ENCODE measurements at regions not wholly inside any gene's neighbourhood (a gene's known extent, or its start where the extent isn't known, plus 50 kb on each side); places are given as distances from the start of the nearest gene placed in this dataset.

DNA sequence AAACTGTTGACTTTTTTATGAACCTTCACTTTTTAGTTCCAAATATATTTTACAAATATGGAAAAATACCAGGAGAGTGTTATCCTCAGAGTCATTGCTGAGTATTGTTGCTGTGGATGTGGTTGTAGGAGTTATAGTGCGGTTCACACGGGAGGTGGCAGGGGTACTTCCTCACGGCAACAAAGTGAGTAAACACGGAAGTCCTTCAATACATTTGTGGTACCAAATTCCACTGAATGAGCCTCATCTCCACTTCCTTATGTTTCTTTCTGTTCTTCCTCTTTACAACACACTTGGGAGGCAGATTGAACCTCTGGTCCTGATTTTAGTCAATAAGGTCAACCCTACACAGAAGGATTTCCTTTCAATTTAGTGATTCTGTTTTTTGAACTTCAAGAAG lies 371.8 kb downstream of the BTBD3 start:
- no peaks in the 10 kb centered on the region for H3K4me1 ChIP-seq (ENCODE audit: control insufficient read depth in 4 of 4, insufficient read depth in 4 of 4, low read length in 3 of 4)
- no peaks in the 10 kb centered on the region for H3K36me3 ChIP-seq (ENCODE audit: control insufficient read depth in 4 of 4, insufficient read depth in 3 of 4, low read depth in 1 of 4, low read length in 3 of 4)
- no peak overlapping the region for H3K9ac ChIP-seq (ENCODE audit: low read depth in 1 of 2, low read length in 2 of 2)
- H3K27ac ChIP-seq (ENCODE audit: low read depth in 1 of 2, low read length in 2 of 2): no peak overlapping the region
- no peak overlapping the region for H3K4me3 ChIP-seq (ENCODE audit: low read depth in 1 of 3, low read length in 3 of 3)
- no peaks in the 10 kb centered on the region for H3K27me3 ChIP-seq (ENCODE audit: control insufficient read depth in 4 of 4, insufficient read depth in 4 of 4, low read length in 3 of 4)
- no peaks in the 10 kb centered on the region for H3K9me3 ChIP-seq (ENCODE audit: control insufficient read depth in 4 of 4, low read length in 3 of 4)
- no peak for DNase-seq (ENCODE audit: low spot score)
- WGBS: 75% methylated on average over 4 of the region's 4 CpGs
- TF ChIP-seq, protein P1, sequence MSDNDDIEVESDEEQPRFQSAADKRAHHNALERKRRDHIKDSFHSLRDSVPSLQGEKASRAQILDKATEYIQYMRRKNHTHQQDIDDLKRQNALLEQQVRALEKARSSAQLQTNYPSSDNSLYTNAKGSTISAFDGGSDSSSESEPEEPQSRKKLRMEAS (IDR thresholded peaks at IDR 0.05): no peak
- TF ChIP-seq FOXA2 (IDR thresholded peaks at IDR 0.05) (no peak), JUND (IDR thresholded peaks at IDR 0.05) (no peak), NR2F2 (IDR thresholded peaks at IDR 0.05) (no peak), RAD21 (IDR thresholded peaks at IDR 0.05) (no peak), RXRA (IDR thresholded peaks at IDR 0.05) (no peak), FOXA1 (IDR thresholded peaks at IDR 0.05) (no peak), HNF4A (conservative IDR thresholded peaks at IDR 0.05) (no peak), SP1 (IDR thresholded peaks at IDR 0.05) (no peak), HNF4G (IDR thresholded peaks at IDR 0.05) (no peak), EGR1 (IDR thresholded peaks at IDR 0.05; ENCODE audit: low read depth in 2 of 2) (no peak), TAF1 (conservative IDR thresholded peaks at IDR 0.05) (no peak)
- TF ChIP-seq, protein P2, sequence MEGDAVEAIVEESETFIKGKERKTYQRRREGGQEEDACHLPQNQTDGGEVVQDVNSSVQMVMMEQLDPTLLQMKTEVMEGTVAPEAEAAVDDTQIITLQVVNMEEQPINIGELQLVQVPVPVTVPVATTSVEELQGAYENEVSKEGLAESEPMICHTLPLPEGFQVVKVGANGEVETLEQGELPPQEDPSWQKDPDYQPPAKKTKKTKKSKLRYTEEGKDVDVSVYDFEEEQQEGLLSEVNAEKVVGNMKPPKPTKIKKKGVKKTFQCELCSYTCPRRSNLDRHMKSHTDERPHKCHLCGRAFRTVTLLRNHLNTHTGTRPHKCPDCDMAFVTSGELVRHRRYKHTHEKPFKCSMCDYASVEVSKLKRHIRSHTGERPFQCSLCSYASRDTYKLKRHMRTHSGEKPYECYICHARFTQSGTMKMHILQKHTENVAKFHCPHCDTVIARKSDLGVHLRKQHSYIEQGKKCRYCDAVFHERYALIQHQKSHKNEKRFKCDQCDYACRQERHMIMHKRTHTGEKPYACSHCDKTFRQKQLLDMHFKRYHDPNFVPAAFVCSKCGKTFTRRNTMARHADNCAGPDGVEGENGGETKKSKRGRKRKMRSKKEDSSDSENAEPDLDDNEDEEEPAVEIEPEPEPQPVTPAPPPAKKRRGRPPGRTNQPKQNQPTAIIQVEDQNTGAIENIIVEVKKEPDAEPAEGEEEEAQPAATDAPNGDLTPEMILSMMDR (IDR thresholded peaks at IDR 0.05; ENCODE audit: low read depth, low read length, missing input control): no peak
- TF ChIP-seq, protein P3, sequence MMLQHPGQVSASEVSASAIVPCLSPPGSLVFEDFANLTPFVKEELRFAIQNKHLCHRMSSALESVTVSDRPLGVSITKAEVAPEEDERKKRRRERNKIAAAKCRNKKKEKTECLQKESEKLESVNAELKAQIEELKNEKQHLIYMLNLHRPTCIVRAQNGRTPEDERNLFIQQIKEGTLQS (IDR thresholded peaks at IDR 0.05): no peak
- TF ChIP-seq, protein P4, sequence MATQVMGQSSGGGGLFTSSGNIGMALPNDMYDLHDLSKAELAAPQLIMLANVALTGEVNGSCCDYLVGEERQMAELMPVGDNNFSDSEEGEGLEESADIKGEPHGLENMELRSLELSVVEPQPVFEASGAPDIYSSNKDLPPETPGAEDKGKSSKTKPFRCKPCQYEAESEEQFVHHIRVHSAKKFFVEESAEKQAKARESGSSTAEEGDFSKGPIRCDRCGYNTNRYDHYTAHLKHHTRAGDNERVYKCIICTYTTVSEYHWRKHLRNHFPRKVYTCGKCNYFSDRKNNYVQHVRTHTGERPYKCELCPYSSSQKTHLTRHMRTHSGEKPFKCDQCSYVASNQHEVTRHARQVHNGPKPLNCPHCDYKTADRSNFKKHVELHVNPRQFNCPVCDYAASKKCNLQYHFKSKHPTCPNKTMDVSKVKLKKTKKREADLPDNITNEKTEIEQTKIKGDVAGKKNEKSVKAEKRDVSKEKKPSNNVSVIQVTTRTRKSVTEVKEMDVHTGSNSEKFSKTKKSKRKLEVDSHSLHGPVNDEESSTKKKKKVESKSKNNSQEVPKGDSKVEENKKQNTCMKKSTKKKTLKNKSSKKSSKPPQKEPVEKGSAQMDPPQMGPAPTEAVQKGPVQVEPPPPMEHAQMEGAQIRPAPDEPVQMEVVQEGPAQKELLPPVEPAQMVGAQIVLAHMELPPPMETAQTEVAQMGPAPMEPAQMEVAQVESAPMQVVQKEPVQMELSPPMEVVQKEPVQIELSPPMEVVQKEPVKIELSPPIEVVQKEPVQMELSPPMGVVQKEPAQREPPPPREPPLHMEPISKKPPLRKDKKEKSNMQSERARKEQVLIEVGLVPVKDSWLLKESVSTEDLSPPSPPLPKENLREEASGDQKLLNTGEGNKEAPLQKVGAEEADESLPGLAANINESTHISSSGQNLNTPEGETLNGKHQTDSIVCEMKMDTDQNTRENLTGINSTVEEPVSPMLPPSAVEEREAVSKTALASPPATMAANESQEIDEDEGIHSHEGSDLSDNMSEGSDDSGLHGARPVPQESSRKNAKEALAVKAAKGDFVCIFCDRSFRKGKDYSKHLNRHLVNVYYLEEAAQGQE (IDR thresholded peaks at IDR 0.05): no peak
- TF ChIP-seq, protein P5, sequence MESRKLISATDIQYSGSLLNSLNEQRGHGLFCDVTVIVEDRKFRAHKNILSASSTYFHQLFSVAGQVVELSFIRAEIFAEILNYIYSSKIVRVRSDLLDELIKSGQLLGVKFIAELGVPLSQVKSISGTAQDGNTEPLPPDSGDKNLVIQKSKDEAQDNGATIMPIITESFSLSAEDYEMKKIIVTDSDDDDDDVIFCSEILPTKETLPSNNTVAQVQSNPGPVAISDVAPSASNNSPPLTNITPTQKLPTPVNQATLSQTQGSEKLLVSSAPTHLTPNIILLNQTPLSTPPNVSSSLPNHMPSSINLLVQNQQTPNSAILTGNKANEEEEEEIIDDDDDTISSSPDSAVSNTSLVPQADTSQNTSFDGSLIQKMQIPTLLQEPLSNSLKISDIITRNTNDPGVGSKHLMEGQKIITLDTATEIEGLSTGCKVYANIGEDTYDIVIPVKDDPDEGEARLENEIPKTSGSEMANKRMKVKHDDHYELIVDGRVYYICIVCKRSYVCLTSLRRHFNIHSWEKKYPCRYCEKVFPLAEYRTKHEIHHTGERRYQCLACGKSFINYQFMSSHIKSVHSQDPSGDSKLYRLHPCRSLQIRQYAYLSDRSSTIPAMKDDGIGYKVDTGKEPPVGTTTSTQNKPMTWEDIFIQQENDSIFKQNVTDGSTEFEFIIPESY (IDR thresholded peaks at IDR 0.05): no peak

DNA sequence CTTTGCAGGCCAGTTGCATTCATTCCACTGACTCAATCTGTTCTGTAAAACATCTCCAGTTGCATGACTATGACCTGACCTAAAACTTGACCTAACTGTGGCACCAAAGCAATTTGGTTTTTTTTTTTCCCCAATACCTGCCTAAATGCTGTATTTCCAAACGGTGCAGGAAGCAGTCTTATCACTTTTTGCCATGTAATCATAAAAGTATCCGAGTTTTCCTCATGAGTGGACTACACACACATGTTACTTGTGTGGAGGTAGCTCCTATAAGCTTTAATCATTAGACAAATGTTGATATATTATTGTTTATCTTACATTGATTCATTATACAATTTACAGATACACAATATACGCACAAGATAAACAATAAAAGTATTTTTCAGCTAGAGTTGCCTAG lies 373.7 kb downstream of the BTBD3 start:
- Histone ChIP-seq H3K4me1 (ENCODE audit: control insufficient read depth in 4 of 4, insufficient read depth in 4 of 4, low read length in 3 of 4) (no peaks in the 10 kb centered on the region), H3K9me3 (ENCODE audit: control insufficient read depth in 4 of 4, low read length in 3 of 4) (no peaks in the 10 kb centered on the region), H3K4me3 (ENCODE audit: low read depth in 1 of 3, low read length in 3 of 3) (no peak overlapping the region), H3K36me3 (ENCODE audit: control insufficient read depth in 4 of 4, insufficient read depth in 3 of 4, low read depth in 1 of 4, low read length in 3 of 4) (no peaks in the 10 kb centered on the region), H3K9ac (ENCODE audit: low read depth in 1 of 2, low read length in 2 of 2) (no peak overlapping the region), H3K27ac (ENCODE audit: low read depth in 1 of 2, low read length in 2 of 2) (no peak overlapping the region), H3K27me3 (ENCODE audit: control insufficient read depth in 4 of 4, insufficient read depth in 4 of 4, low read length in 3 of 4) (no peaks in the 10 kb centered on the region)
- DNase-seq (ENCODE audit: low spot score): no peak
- 58% methylated on average over 3 of the region's 3 CpGs for WGBS
- TF ChIP-seq, protein P2 (IDR thresholded peaks at IDR 0.05; ENCODE audit: low read depth, low read length, missing input control): no peak
- no peak for TF ChIP-seq TAF1 (conservative IDR thresholded peaks at IDR 0.05)
- no peak for TF ChIP-seq EGR1 (IDR thresholded peaks at IDR 0.05; ENCODE audit: low read depth in 2 of 2)
- TF ChIP-seq RAD21 (IDR thresholded peaks at IDR 0.05): no peak
- TF ChIP-seq, protein P5 (IDR thresholded peaks at IDR 0.05): no peak
- no peak for TF ChIP-seq SP1 (IDR thresholded peaks at IDR 0.05)
- no peak for TF ChIP-seq FOXA2 (IDR thresholded peaks at IDR 0.05)
- TF ChIP-seq, protein P1 (IDR thresholded peaks at IDR 0.05): no peak
- no peak for TF ChIP-seq GABPA (IDR thresholded peaks at IDR 0.05 in 1 of 2, conservative IDR thresholded peaks at IDR 0.05 in 1 of 2)
